Liver (tissue), 8 donors: ENCODE measurements at regions not wholly inside any gene's neighbourhood (a gene's known extent, or its start where the extent isn't known, plus 50 kb on each side); places are given as distances from the start of the nearest gene placed in this dataset.
A peak's percentile ranks its signal among the peaks of the same experiment; 100 is the strongest.

ENCODE experiments used
- DNase-seq: peaks from one replicate; pipeline ENCODE4 v3.0.0-alpha.2; 2017; ENCODE audit warnings: low spot score
- H3K27ac ChIP-seq, 2 donors: one replicate each; pipeline ENCODE4 v1.7.0; 2013; ENCODE audit warnings: inconsistent platforms in 2 of 2, low read length in 2 of 2, control low read depth in 1 of 2, low read depth in 1 of 2, mild to moderate bottlenecking in 1 of 2
- H3K27me3 ChIP-seq, 4 donors: one replicate each; pipeline versions ENCODE4 v1.6.1 to v1.7.0; 2013; ENCODE audit warnings: low read length in 3 of 4, inconsistent platforms in 1 of 4, mild to moderate bottlenecking in 1 of 4, moderate library complexity in 1 of 4; ENCODE audit not compliant: control insufficient read depth in 4 of 4, insufficient read depth in 4 of 4
- H3K36me3 ChIP-seq, 4 donors: one replicate each; pipeline versions ENCODE4 v1.6.1 to v1.7.0; 2013; ENCODE audit warnings: low read length in 3 of 4, mild to moderate bottlenecking in 3 of 4, low read depth in 1 of 4, moderate library complexity in 1 of 4; ENCODE audit not compliant: control insufficient read depth in 4 of 4, insufficient read depth in 3 of 4
- H3K4me1 ChIP-seq, 4 donors: one replicate each; pipeline versions ENCODE4 v1.6.1 to v1.7.0; 2013; ENCODE audit warnings: low read length in 3 of 4, mild to moderate bottlenecking in 3 of 4, moderate library complexity in 1 of 4; ENCODE audit not compliant: control insufficient read depth in 4 of 4, insufficient read depth in 4 of 4
- H3K4me3 ChIP-seq, 3 donors: one replicate each; pipeline versions ENCODE4 v1.6.1 to v1.7.0; 2013; ENCODE audit warnings: low read length in 3 of 3, control low read depth in 1 of 3, low read depth in 1 of 3, mild to moderate bottlenecking in 1 of 3
- H3K9ac ChIP-seq, 2 donors: one replicate each; pipeline ENCODE4 v1.7.0; 2013; ENCODE audit warnings: low read length in 2 of 2, mild to moderate bottlenecking in 2 of 2, moderate library complexity in 2 of 2, control low read depth in 1 of 2, low read depth in 1 of 2
- H3K9me3 ChIP-seq, 4 donors: one replicate each; pipeline versions ENCODE4 v1.6.1 to v1.7.0; 2013; ENCODE audit warnings: low read length in 3 of 4; ENCODE audit not compliant: control insufficient read depth in 4 of 4
- ATF3 ChIP-seq: IDR thresholded peaks from 2 replicates; pipeline ENCODE4 v1.6.1; 2016; ENCODE audit warnings: antibody characterized with exemption
- CTCF ChIP-seq: fragments of 150-350 bp; IDR thresholded peaks from 2 replicates; pipeline ENCODE4 v1.5.1; 2017; ENCODE audit warnings: improper control_type of control experiment, low read depth, low read length; ENCODE audit not compliant: missing input control
- EGR1 ChIP-seq, 2 donors: IDR thresholded peaks; 2 replicates each; pipeline ENCODE4 v1.6.1; 2016 to 2018; ENCODE audit warnings: antibody characterized with exemption in 2 of 2, low read depth in 2 of 2
- FOXA1 ChIP-seq: IDR thresholded peaks from 2 replicates; pipeline ENCODE4 v1.6.1; 2016; ENCODE audit warnings: antibody characterized with exemption
- FOXA2 ChIP-seq: IDR thresholded peaks from 2 replicates; pipeline ENCODE4 v1.6.1; 2016; ENCODE audit warnings: antibody characterized with exemption
- GABPA ChIP-seq, 2 donors: IDR thresholded peaks in 1 of 2; conservative IDR thresholded peaks in 1 of 2; 2 replicates each; pipeline ENCODE4 v1.6.1; 2016; ENCODE audit warnings: antibody characterized with exemption in 2 of 2, mild to moderate bottlenecking in 1 of 2, moderate library complexity in 1 of 2
- HNF4A ChIP-seq, 2 donors: conservative IDR thresholded peaks; 2 replicates each; pipeline ENCODE4 v1.6.1; 2016; ENCODE audit warnings: antibody characterized with exemption in 2 of 2, mild to moderate bottlenecking in 2 of 2
- HNF4G ChIP-seq: IDR thresholded peaks from 2 replicates; pipeline ENCODE4 v1.6.1; 2016; ENCODE audit warnings: antibody characterized with exemption
- JUND ChIP-seq, 2 donors: IDR thresholded peaks; 2 replicates each; pipeline ENCODE4 v1.6.1; 2016; ENCODE audit warnings: antibody characterized with exemption in 2 of 2
- MAX ChIP-seq: IDR thresholded peaks from 2 replicates; pipeline ENCODE4 v1.6.1; 2016; ENCODE audit warnings: antibody characterized with exemption
- NR2F2 ChIP-seq: IDR thresholded peaks from 2 replicates; pipeline ENCODE4 v1.6.1; 2016; ENCODE audit warnings: antibody characterized with exemption
- RAD21 ChIP-seq, 2 donors: IDR thresholded peaks; 2 replicates each; pipeline ENCODE4 v1.6.1; 2016; ENCODE audit warnings: antibody characterized with exemption in 2 of 2, mild to moderate bottlenecking in 2 of 2
- REST ChIP-seq: IDR thresholded peaks from 2 replicates; pipeline ENCODE4 v1.6.1; 2016; ENCODE audit warnings: antibody characterized with exemption, mild to moderate bottlenecking
- RXRA ChIP-seq, 2 donors: IDR thresholded peaks; 2 replicates each; pipeline ENCODE4 v1.6.1; 2017 to 2018; ENCODE audit warnings: antibody characterized with exemption in 2 of 2, mild to moderate bottlenecking in 1 of 2
- SP1 ChIP-seq: IDR thresholded peaks from 2 replicates; pipeline ENCODE4 v1.6.1; 2018; ENCODE audit warnings: antibody characterized with exemption, mild to moderate bottlenecking
- TAF1 ChIP-seq: conservative IDR thresholded peaks from 2 replicates; pipeline ENCODE4 v1.6.1; 2016; ENCODE audit warnings: antibody characterized with exemption, mild to moderate bottlenecking
- YY1 ChIP-seq: IDR thresholded peaks from 2 replicates; pipeline ENCODE4 v1.6.1; 2016; ENCODE audit warnings: antibody characterized with exemption, mild to moderate bottlenecking
- ZBTB33 ChIP-seq: IDR thresholded peaks from 2 replicates; pipeline ENCODE4 v1.6.1; 2016; ENCODE audit warnings: antibody characterized with exemption
- WGBS: extraction: QIAGEN DNeasy Blood & Tissue Kit; methylation state at CpG from one replicate; pipeline ENCODE4 v1.1.7; 2013; 5-methylcytosine and 5-hydroxymethylcytosine counted together
- donor health status: healthy.
- donor health status: healthy.
- donor health status: healthy.
- donor health status: healthy.
- donor health status: healthy.

GRCh38 chr12:46493834-46494181 lies 121.2 kb upstream of the SLC38A2 start:
- H3K9ac ChIP-seq = no peak overlapping the region
- H3K27me3 ChIP-seq = no peaks in the 10 kb centered on the region
- H3K27ac ChIP-seq = peak overlapping the region; percentile 65 to 84
- TF ChIP-seq FOXA2 = peak; percentile 80
- peak in 1 of 2 donors; percentile 37 for TF ChIP-seq RXRA (IDR thresholded peaks at IDR 0.05)
- peak; percentile 16 for TF ChIP-seq SP1
- TF ChIP-seq MAX = no peak
- TF ChIP-seq FOXA1 = peak; percentile 9
- peaks cover 7 to 24% (median 13%) of the 10 kb centered on the region in 4 donors for H3K4me1 ChIP-seq
- peak overlapping the region in 1 of 3 donors; percentile 6 for H3K4me3 ChIP-seq
- no peaks in the 10 kb centered on the region for H3K9me3 ChIP-seq
- DNase-seq = no peak
- H3K36me3 ChIP-seq = no peaks in the 10 kb centered on the region
- 27% methylated on average over 4 of the region's 4 CpGs for WGBS

GRCh38 chr12:46493150-46493833 lies 120.7 kb upstream of the SLC38A2 start:
- Histone ChIP-seq H3K9ac (peak overlapping the region in 1 of 2 donors; percentile 70), H3K36me3 (no peaks in the 10 kb centered on the region), H3K27ac (peak overlapping the region; percentile 65 to 84), H3K4me1 (peaks cover 7 to 24% (median 13%) of the 10 kb centered on the region in 4 donors), H3K27me3 (no peaks in the 10 kb centered on the region), H3K9me3 (no peaks in the 10 kb centered on the region), H3K4me3 (peak overlapping the region in 2 of 3 donors; percentile 6 to 18)
- WGBS = 53% methylated on average over 5 of the region's 5 CpGs
- TF ChIP-seq RAD21 (IDR thresholded peaks at IDR 0.05) (no peak), CTCF (no peak), ATF3 (no peak), SP1 (no peak), NR2F2 (no peak), MAX (no peak), FOXA1 (no peak), ZBTB33 (no peak), REST (no peak), TAF1 (no peak), JUND (IDR thresholded peaks at IDR 0.05) (no peak), RXRA (IDR thresholded peaks at IDR 0.05) (no peak), EGR1 (IDR thresholded peaks at IDR 0.05; ENCODE audit: low read depth in 2 of 2) (no peak), YY1 (no peak), GABPA (IDR thresholded peaks at IDR 0.05 in 1 of 2, conservative IDR thresholded peaks at IDR 0.05 in 1 of 2) (no peak), HNF4A (conservative IDR thresholded peaks at IDR 0.05) (no peak), FOXA2 (no peak), HNF4G (no peak)
- DNase-seq = no peak
